Transverse colon (tissue), 4 donors: ENCODE measurements at regions not wholly inside any gene's neighbourhood (a gene's known extent, or its start where the extent isn't known, plus 50 kb on each side); places are given as distances from the start of the nearest gene placed in this dataset.

ENCODE experiments used
- CTCF ChIP-seq, 5 experiments: fragments of 200-600 bp in 3 of 5; fragments of 450-650 bp in 2 of 5; sonication (generic) in 3 of 5; IDR thresholded peaks; 1 replicate in 2 of 5; 2 replicates in 3 of 5; pipeline ENCODE4 v1.5.1; 2016 to 2017; ENCODE audit warnings: antibody characterized with exemption in 5 of 5, inconsistent platforms in 3 of 5, mild to moderate bottlenecking in 2 of 5, moderate library complexity in 1 of 5
- EP300 ChIP-seq: sonication (generic); formaldehyde crosslinking; IDR thresholded peaks from one replicate; pipeline ENCODE4 v1.6.1; 2017; ENCODE audit warnings: antibody characterized with exemption, low read depth
- POLR2A ChIP-seq: fragments of 450-650 bp; IDR thresholded peaks from one replicate; pipeline ENCODE4 v1.6.1; 2016; ENCODE audit warnings: antibody characterized with exemption, mild to moderate bottlenecking, moderate library complexity
- POLR2AphosphoS5 ChIP-seq, 3 donors: sonication (generic); formaldehyde crosslinking; IDR thresholded peaks; one replicate each; pipeline ENCODE4 v1.6.1; 2016; ENCODE audit warnings: antibody characterized with exemption in 3 of 3

- TF ChIP-seq CTCF (IDR thresholded peaks at IDR 0.05): no peak
- TF ChIP-seq POLR2A: no peak
- no peak for TF ChIP-seq POLR2AphosphoS5 (IDR thresholded peaks at IDR 0.05)
- TF ChIP-seq EP300: no peak
These were observed 65.0 kb upstream of the SIRPA start for GRCh38 chr20:1830240-1830639.
